GM18517 (cell line): ENCODE measurements at regions not wholly inside any gene's neighbourhood (a gene's known extent, or its start where the extent isn't known, plus 50 kb on each side); places are given as distances from the start of the nearest gene placed in this dataset.
"Not testable (repeated sequence)": the region's sequence is repeated elsewhere in the genome, so short reads cannot be mapped to it uniquely, and the experiment has no call there.

Source experiments
- ATAC-seq: cut with Tn5 transposase; IDR thresholded peaks from one replicate; pipeline ENCODE4 v1.9.1; 2021; ENCODE audit warnings: mild to moderate bottlenecking, moderate library complexity; ENCODE audit not compliant: unreplicated experiment

DNA sequence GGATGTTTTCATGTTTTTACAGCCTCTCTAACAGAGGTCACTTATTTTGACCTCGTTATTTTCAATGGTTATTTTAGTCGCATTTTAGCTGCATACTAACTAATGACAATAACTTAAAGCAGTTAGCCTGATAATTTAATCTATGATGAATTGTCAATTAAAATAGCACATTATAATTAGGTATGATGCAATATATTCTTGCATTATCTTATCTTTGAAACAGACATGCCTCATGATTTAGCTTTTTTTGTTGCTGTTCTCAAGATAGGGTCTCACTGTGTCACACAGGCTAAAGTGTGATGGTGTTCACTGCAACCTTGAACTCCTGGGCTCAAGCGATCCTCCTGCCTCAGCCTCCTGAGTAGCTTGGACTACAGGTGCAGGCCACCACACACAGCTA lies 126.4 kb downstream of the KBTBD2 start:
- ATAC-seq: no peak

DNA sequence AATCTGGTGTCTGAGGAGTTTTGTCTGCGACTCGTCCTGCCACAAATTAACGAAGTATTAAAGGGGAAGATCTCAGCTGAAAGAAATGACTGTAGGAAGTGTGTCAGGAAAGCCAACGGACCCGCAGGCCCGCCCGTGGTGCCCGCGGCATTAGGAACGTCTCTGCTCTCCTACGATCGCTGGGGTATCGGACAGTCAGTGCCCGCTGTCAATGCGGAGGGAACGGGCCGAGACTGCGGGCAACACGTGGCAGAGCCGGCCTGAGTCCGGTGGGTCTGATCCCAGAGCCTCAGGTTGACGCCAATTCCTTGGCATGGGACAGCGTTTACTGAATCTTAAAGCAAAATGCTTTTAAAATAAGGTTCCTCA lies 128.7 kb downstream of the KBTBD2 start:
- no peak for ATAC-seq

DNA sequence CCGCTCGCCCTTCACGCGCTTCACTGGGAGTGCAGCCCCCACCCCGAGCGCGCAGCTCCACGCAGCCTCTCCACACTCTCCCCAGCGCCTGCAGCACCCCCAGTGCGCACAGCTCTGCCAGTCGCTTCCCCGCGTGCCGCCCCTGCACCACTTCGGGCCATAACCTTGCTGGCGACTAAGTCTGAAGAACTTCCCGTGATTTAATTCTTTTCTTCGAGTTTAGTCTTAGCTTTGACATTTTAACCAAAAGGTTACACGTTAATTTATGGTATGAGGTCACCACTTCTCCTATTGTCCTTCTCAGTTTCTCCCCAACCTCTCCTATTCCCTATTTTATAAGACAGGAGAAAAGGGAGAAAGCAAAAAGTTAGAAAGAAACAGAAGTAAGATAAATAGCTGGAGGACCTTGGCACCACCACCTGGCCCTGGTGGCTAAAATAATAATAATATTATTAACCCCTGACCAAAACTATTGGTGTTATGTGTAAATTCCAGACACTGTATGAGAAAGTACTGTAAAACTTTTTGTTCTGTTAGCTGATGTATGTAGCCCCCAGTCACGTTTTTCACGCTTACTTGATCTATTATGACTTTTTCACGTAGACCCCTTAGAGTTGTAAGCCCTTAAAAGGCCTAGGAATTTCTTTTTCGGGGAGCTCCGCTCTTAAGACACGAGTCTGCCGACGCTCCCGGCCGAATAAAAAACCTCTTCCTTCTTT lies 129.2 kb downstream of the KBTBD2 start:
- ATAC-seq: not testable (repeated sequence)

DNA sequence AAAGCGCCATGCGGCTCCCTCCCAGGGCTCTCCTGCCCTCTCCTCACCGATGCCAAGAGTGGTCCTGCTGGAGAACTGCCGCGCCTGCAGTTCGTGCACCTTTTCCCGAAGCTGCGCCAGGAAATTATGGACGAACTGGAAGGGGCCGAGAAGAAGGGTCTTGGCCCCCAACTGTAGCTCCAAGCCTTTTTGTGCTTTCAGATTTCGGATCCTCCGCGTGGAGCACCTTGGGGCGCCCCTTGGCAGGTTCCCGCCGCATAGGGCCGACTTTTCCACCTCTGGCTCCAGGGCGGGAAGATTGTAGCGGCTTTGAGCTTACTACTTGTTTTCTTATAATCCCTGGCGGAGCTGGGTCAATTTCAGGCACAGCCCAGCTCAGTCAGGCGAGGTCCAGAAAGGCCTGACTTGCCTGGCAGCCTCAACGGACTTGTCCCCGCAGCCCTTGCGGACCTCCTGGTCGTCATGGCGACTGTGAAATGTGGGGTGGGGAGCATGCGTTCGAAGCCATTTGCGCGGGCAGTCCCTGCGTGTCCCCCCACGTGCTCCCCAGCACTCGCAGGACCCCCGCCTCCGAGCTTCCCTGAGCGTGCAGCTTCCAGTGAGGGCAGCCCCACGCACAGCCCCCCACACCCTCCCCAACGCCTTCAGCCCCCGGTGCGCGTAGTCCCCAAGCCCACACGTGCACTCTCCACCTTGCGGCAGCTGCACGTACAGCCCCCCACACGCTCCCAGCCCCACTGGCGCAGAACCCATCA lies 129.9 kb downstream of the KBTBD2 start:
- ATAC-seq: no peak

DNA sequence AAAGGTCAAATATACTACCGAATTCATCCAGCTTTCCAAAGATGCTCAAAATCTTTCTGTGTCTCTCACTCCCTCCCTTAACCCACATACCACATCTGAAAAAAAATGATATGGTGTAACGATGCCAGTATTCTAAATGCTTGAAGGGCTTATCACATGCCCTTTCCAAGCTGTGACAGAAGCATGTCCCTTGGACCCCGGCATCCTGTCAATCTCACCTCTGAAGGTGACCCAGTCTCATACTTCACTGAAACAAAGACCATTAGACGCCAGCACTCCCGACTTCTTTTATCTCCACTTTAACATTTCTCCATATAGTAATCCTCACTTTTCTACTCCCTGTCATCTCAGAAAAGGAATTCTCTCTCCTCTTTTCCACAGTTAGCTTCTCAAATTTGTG lies 130.8 kb downstream of the KBTBD2 start:
- ATAC-seq: not testable (repeated sequence)

DNA sequence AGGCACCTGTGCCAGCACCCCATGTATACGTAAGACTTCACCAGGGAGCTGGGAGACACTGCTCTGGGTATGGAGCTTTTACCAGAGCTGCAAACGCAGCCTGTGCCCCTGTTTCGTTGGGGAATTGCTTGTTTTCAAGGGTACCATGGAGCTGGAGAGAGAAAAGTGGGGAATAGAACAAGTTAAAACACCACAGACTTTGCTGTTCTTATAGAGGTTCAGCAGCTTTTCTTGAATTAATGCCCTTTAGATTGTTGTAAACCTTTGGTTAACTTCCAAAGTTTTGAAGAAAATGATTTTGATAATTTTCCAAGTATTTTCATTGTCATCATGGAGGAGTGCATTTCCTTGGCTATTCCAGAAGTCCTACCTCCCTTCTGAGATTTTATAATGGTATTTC lies 131.7 kb downstream of the KBTBD2 start:
- not testable (repeated sequence) for ATAC-seq

DNA sequence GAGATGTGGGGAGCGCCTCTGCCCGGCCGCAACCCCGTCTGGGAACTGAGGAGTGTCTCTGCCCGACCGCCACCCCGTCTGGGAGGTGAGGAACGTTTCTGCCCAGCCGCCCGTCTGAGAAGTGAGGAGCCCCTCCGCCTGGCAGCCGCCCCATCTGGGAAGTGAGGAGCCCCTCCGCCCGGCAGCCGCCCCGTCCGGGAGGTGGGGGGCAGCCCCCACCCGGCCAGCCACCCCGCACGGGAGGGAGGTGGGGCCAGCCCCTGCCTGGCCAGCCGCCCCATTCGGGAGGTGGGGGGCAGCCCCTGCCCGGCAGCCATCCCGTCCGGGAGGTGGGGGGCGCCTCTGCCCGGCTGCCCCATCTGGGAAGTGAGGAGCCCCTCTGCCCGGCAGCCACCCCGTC lies 137.7 kb downstream of the KBTBD2 start:
- ATAC-seq: not testable (repeated sequence)

DNA sequence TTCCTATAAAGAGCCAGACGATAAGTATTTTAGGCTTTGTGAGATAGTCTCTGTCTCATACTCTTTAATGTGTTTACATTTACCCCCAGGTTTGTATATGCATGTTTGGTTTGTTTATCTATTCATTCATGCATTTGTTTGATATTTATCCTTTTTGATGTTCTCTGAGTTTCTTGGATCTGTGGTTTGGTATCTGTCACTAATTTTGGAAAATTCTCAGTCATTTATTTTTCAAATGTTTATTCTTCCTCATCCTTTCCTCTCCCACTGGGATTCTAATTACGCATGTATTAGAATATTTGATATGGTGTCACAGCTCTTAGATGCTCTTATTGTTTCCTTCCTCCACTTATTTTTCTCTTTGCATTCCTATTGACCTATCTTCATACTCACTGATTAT lies 143.2 kb downstream of the KBTBD2 start:
- ATAC-seq: not testable (repeated sequence)

DNA sequence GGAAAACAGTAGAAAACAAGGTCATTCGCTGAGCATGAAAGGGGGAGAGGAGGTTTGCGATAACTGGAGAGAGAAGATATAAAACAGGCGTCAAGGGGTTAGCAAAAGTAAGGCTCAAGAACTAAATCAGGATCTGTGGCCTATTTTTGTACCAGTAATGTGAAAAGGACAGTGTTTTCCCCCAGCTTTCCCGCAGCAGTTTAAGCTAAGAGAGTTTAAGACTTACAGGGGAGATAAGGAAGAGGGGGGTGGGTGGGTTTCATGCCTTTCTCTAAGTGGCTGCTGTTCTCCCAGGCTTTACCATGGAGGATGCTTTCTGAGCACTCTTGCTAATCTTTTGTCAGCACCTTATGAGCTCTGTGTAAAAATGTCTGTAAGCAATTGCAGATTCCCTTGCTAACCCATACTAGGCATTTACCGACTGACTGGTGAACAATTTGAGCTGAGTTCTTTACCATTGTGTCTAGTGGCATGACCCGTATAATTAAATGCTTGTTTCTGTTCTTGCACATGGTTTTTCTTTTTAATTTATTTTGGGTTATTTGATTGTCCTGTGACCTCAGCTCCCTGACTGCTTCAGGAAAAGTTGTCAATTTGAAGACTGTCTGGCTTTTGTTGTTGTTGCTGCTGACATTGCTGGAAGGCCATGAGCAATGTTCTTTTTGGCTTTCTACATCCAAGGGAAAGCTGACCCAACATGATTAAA lies 144.0 kb downstream of the KBTBD2 start:
- not testable (repeated sequence) for ATAC-seq

DNA sequence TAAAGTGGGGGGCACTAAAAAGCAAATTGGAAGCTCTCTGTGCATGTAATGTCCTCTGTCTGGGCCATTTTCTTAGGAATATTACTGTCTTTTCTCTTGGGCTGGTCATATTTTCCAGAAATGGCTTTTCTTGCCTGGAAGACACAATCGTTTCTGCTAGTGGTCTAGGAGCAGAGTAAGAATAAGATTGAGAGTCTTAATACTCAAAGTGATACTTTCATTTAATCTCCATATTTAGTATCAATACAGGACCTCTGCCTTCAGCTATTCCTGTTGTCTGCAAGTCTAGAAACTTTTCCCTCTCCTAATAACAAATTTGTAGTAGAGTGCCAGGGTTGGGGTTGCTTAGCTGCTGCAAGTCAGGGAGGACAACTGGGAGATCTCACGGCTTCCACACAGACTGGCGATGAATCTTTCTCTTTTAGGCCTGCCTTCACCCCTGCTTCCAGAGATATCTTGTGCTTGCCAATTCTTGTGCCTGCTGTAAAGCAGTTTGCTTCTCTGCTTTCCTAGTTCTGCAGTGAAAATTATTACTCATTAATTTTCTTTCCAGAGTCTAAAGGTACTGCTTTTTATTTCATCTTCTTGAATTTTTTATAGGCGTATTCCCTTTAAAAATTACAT lies 149.6 kb downstream of the KBTBD2 start:
- not testable (repeated sequence) for ATAC-seq

DNA sequence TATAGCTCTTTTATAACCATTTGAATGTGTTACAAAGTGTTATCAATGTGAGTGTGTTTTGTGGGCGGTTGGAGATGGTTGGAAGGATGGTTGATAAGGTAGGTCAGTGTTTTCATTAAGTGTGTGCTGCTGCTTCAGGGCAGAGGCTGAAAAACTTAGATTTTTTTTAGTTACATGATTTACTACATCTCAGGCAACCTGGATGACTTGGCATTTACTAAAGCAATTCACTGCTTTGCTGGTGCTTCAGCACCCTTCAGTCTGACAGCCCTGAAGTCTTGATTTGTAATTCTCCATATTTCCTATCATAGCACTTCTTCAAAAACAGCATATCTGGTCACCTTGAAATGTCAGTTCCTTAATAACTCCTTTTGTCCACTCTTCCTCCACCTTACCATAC lies 151.8 kb downstream of the KBTBD2 start:
- ATAC-seq: not testable (repeated sequence)

DNA sequence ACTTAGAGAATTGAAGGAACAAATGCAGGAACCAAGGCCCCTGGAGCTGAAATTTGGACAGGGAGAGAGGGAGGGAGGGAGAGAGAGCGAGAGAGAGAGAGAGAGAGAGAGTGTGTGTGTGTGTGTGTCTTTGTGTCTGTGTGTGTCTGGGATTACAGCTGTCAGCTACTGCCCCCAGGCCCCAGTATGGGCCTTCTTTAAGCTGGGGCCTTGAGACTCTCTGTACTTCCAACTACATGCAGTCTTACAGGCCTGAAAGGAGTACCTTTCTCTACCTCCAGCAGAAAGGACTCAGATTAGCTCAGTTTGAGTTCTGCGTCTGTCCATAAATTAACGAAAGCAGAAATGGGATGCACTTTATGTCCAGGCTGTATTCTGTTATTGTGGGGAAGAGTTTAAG lies 153.2 kb downstream of the KBTBD2 start:
- not testable (repeated sequence) for ATAC-seq

DNA sequence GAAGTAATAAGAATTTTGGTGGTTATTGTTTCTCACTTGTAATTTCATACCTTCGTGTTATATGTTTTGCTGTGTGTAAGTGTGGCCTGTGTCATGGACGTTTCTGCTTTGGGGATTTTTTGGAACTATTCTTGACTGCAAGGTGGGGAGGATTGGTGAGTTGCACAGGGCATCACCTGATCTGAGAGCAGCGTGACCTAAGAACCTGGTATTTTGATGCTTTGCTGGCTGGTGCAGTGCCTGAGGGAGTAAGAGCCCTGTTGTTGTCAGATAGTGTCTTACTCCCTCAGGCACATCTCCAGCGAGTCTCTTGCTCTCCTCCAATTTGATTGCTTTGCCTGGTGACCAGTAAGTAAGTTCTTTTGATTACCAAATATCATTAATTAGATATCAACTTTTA lies 158.8 kb downstream of the KBTBD2 start:
- ATAC-seq: not testable (repeated sequence)

DNA sequence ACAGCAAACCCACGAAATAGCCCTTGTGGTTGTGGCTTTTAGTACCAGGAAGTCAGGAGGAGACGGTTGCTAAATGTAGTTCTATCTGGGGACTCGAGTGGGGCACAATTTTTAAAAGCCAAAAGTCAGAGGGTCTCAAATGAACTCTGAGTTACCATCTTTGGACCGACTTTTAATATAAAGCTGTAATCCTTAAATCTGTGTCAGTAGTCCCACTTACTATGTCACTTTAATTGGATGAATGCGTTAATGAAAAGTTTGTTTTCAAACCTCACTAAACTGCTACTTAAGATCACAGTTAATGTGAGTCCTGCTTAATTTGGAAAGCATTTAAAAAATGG lies 162.3 kb downstream of the KBTBD2 start:
- not testable (repeated sequence) for ATAC-seq

DNA sequence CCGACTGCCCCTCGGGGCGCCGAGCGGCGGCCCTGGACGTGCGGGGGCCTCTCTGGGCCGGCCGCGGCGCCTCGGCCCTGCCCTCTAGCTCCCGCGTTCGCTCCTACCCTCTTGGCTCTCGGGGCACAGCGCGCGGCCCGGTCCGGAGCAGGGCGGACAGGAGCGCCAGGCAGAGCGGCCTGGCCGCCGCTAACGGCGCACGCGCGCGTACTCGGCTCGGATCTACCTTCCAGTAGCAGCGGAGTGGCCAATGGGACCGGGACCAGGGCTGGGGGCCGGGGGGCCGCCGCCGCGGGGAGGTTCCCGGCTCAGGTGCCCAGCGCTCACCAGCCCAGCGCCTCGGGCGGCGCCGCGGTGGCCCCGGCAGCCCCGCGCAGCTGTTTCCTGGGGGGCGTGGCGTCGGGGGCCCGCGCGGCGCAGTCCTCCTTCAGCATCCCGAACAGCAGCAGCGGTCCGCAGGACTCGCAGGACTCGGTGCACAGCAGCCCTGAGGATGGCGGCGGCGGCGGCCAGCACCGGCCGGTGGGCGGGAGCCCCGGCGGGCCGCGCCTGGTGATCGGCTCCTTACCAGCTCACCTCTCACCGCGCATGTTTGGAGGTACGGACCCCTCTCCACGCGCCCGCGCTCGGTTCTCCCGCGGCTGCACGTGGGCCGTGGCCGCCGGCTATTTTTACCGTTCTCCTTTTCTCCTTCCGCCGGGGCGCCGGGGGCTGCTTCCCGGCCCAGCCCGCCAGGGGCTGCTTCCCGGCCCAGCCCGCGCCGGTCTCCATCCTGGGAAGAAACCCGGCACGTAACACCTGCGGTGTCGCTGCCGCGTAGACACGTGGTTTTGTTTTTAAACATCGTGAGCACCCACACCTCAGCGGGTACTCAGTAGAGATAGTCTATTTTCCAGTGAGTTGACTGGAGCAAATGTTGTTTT lies 162.9 kb downstream of the KBTBD2 start:
- peak; percentile 80 for ATAC-seq

DNA sequence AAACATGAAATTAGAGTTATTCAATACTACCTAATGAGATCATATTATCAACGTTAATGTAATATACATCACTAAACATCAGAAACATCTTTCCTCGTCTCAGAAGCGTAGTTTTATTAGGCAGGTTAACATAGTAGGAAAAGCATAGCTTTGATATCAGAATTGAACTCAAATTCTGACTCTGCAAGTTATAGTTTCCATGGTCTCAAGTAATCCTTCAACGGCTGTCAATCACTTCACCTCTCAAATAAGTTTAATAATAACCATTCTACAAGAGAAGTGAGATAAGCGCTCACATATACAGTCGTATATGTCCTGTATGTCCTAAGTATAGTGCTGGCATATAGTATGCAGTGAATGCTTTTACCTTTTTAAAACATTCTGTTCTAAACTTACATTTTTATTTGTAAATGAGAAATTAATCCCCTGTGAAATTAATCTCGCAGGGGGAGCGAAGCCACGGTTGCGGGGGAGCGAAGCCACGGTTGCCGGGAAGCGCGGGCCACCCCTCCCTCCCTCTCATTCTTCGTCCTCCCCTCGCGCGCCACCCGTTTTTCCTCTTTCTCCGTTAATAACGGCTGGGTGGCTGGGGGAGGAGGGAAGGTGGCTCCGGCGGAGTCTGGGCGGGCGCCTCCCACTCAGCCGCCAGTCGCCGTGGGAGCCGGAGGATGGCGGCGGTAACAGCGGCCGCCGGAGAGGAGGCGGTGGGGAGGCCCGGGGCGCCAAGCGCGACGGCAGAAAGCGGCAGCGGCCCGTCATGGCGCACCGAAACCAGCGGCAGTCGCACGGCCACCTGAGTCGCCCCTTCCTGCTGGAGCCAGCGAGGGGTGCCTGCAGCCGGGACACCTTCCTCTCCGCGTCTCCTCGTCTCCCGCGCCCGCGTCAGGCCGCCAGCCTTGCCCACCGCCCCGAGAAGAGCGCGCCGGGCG lies 163.8 kb downstream of the KBTBD2 start:
- peak; percentile 41 for ATAC-seq

DNA sequence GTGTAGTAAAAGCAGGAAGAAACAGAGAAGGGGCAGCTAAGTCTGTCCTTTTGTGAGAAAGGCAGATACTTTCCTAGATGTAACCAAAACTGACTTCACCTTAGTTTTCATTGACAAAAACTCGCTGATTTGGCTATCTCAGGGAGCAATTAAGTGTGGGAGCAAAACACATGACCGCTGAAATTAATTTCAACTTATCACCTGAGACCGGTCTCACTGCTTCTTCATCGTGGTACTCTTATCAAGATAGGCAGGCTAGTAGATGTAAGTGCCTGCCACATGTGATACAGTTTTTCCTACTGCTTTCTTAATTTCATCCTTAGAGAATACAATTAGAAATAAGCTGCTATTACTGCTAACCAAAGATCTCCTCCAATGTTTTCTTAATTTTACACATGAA lies 168.7 kb downstream of the KBTBD2 start:
- ATAC-seq: not testable (repeated sequence)

DNA sequence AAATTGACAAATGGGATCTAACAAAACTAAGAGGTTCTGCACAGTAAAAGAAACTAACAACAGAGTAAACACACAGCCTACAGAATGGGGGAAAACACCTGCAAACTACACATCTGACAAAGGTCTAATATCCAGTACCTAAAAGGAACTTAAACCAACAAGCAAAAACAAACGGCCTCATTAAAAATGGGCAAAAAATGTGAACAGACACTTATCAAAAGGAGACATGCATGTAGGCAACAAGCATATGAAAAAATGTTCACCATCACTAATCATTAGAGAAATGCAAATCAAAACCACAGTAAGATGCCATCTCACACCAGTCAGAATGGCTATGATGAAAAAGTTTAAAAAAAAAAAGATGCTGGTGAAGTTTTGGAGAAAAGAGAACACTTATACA lies 197.4 kb downstream of the KBTBD2 start:
- ATAC-seq: no peak
